Lower leg skin (tissue), 4 donors: ENCODE measurements at regions not wholly inside any gene's neighbourhood (a gene's known extent, or its start where the extent isn't known, plus 50 kb on each side); places are given as distances from the start of the nearest gene placed in this dataset.

Experiments
- DNase-seq, 2 donors: peaks; one replicate each; pipeline ENCODE4 v3.0.0-alpha.2; 2019; ENCODE audit warnings: low spot score in 2 of 2
- H3K4me3 ChIP-seq: fragments of 200-600 bp; sonication (generic); 2 replicates; pipeline ENCODE4 v1.5.1; 2017; ENCODE audit warnings: mild to moderate bottlenecking, low read depth; ENCODE audit not compliant: poor library complexity, severe bottlenecking
- CTCF ChIP-seq, 3 donors: fragments of 450-650 bp; IDR thresholded peaks; one replicate each; pipeline ENCODE4 v1.5.1; 2016; ENCODE audit warnings: antibody characterized with exemption in 3 of 3, mild to moderate bottlenecking in 3 of 3, moderate library complexity in 2 of 3
- POLR2A ChIP-seq, 2 donors: fragments of 450-650 bp; IDR thresholded peaks; one replicate each; pipeline ENCODE4 v1.6.1; 2016 to 2017; ENCODE audit warnings: antibody characterized with exemption in 2 of 2, mild to moderate bottlenecking in 1 of 2, moderate library complexity in 1 of 2
- WGBS, 2 donors: methylation state at CpG; one replicate each; pipeline ENCODE4 v1.1.5; 2018; 5-methylcytosine and 5-hydroxymethylcytosine counted together
- intact Hi-C: fragments of 100-400 bp; cut with DNase I; formaldehyde crosslinking; loops from one replicate; pipeline ENCODE4 v1.15.0; 2023; ENCODE audit warnings: low total_unique reads

DNA sequence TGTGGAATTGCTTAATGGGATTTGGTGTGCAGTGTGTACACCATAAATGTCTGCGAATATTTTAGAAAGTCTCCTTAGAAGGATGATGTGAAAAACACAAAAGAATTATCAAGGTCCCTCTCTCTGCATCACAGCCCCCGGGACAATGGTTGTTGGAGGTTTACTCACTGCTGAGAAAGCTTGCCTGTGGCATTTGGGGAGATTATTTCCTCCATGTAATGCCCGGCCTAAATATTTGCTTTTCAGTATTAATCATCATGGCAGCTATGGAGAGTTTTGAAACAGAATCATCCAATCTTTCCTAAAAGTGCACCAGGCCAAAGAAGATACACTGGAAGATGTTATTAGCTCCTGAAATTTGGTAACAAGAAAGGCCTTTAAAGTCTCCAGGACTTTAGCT, 113.8 kb upstream of the ADCY1 start:
- DNase-seq, result no peak
- TF ChIP-seq POLR2A (IDR thresholded peaks at IDR 0.05), result no peak
- no peak for TF ChIP-seq CTCF (IDR thresholded peaks at IDR 0.05)
- intact Hi-C loops, result no loop called here
- WGBS, 2 donors, result 86 to 87% methylated on average over 3 of the region's 3 CpGs
- no peak overlapping the region for H3K4me3 ChIP-seq

GRCh38 chr7:45461026-45461425, 113.1 kb upstream of the ADCY1 start:
- intact Hi-C loops, result no loop called here
- 93 to 94% methylated on average over 3 of the region's 3 CpGs for WGBS, 2 donors
- no peak overlapping the region for H3K4me3 ChIP-seq
- DNase-seq, result no peak
- TF ChIP-seq POLR2A (IDR thresholded peaks at IDR 0.05) (no peak), CTCF (IDR thresholded peaks at IDR 0.05) (no peak)

DNA sequence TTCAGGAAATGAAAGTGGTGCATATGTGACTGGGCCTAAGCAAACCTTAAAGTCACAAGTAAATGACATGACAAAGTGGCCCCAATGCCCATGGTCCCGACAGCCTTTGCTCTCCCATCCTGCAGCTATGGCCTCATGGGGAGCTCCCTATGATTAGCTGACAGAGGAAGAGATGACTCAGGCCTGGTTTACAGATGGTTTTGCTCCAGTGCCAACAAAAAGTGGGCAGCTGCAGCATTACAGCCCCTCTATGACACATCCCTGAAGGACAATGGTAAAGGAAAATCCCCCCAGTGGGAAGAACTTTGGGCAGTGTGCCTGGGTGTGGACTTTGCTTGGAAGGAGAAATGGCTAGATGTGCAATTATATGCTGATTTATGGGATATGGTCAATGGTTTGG, 105.1 kb upstream of the ADCY1 start:
- WGBS, 2 donors, result 55 to 62% methylated on average over 1 of the region's 1 CpG
- TF ChIP-seq CTCF (IDR thresholded peaks at IDR 0.05) (no peak), POLR2A (IDR thresholded peaks at IDR 0.05) (no peak)
- DNase-seq, result no peak
- no peak overlapping the region for H3K4me3 ChIP-seq
- intact Hi-C loops, result no loop called here

DNA sequence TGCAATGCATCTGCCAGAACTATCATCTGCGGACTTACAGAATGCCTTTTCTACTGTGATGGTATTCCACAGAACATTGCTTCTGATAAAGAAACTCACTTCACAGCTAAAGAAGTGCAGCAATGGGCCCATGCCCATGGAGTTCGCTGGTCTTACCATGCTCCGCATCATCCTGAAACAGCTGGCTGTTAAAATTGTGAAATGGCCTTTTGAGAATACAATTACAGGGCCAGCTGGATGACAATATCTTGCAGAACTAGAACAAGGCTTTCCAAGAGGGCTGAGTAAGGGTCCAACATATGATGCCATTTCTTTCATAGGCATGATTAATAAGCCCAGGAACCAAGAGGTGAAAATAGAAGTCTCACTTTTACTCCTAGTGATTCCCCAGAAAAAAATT, 104.1 kb upstream of the ADCY1 start:
- no peak for TF ChIP-seq POLR2A (IDR thresholded peaks at IDR 0.05)
- TF ChIP-seq CTCF (IDR thresholded peaks at IDR 0.05), result no peak
- DNase-seq, result no peak
- intact Hi-C loops, result no loop called here
- 78 to 90% methylated on average over 3 of the region's 3 CpGs for WGBS, 2 donors
- H3K4me3 ChIP-seq, result no peak overlapping the region

- intact Hi-C loops, result no loop called here
- 75 to 80% methylated on average over 3 of the region's 3 CpGs for WGBS, 2 donors
- TF ChIP-seq POLR2A (IDR thresholded peaks at IDR 0.05) (no peak), CTCF (IDR thresholded peaks at IDR 0.05) (no peak)
- H3K4me3 ChIP-seq, result no peak overlapping the region
- DNase-seq, result no peak
Measured at GRCh38 chr7:45479781-45480180, 94.4 kb upstream of the ADCY1 start.

GRCh38 chr7:45482451-45482850, 91.7 kb upstream of the ADCY1 start:
- no peak for DNase-seq
- TF ChIP-seq POLR2A (IDR thresholded peaks at IDR 0.05), result no peak
- TF ChIP-seq CTCF (IDR thresholded peaks at IDR 0.05), result no peak
- intact Hi-C loops, result no loop called here
- 88 to 95% methylated on average over 3 of the region's 3 CpGs for WGBS, 2 donors
- H3K4me3 ChIP-seq, result no peak overlapping the region
